NT2/D1 (cell line): ENCODE measurements at regions not wholly inside any gene's neighbourhood (a gene's known extent, or its start where the extent isn't known, plus 50 kb on each side); places are given as distances from the start of the nearest gene placed in this dataset.

Source experiments
- YY1 ChIP-seq: IDR thresholded peaks from 2 replicates; pipeline ENCODE4 v1.6.1; 2011; ENCODE audit not compliant: insufficient read length, insufficient read depth
- ZNF274 ChIP-seq: IDR thresholded peaks from 2 replicates; pipeline ENCODE4 v1.6.1; 2011; ENCODE audit warnings: mild to moderate bottlenecking, low read depth, low read length

GRCh38 chr22:42202669-42203068 lies 67.8 kb downstream of the TCF20 start:
- TF ChIP-seq ZNF274 (no peak), YY1 (no peak)
